CD14-positive monocyte (primary cell): ENCODE measurements at regions not wholly inside any gene's neighbourhood (a gene's known extent, or its start where the extent isn't known, plus 50 kb on each side); places are given as distances from the start of the nearest gene placed in this dataset.

ENCODE experiments used
- DNase-seq, 3 donors: peaks; one replicate each; pipeline ENCODE4 v3.0.0-alpha.2; 2011 to 2022
- H2AFZ ChIP-seq: 2 replicates; pipeline ENCODE4 v1.6.0; 2012; ENCODE audit warnings: mild to moderate bottlenecking, low read depth, low read length, inconsistent platforms; ENCODE audit not compliant: insufficient read depth, poor library complexity, severe bottlenecking
- H3K27ac ChIP-seq, 2 donors: 1 replicate in 1 of 2; 2 replicates in 1 of 2; pipeline ENCODE4 v1.5.1; 2012 to 2013; ENCODE audit warnings: low read length in 2 of 2, control low read depth in 1 of 2, inconsistent platforms in 1 of 2, low read depth in 1 of 2, mild to moderate bottlenecking in 1 of 2
- H3K27me3 ChIP-seq, 2 donors: one replicate each; pipeline versions ENCODE4 v1.6.0 to v1.6.1; 2011 to 2013; ENCODE audit warnings: low read length in 2 of 2; ENCODE audit not compliant: control insufficient read depth in 2 of 2, insufficient read depth in 2 of 2
- H3K36me3 ChIP-seq, 2 donors: replicated peaks in 1 of 2; 1 replicate in 1 of 2; 2 replicates in 1 of 2; pipeline versions ENCODE4 v1.5.1 to v1.6.1; 2012 to 2013; ENCODE audit warnings: low read length in 2 of 2, control low read depth in 1 of 2, inconsistent platforms in 1 of 2, mild to moderate bottlenecking in 1 of 2; ENCODE audit not compliant: insufficient read depth in 2 of 2, control insufficient read depth in 1 of 2
- H3K4me1 ChIP-seq, 2 donors: 1 replicate in 1 of 2; 2 replicates in 1 of 2; pipeline versions ENCODE4 v1.5.1 to v1.6.1; 2012 to 2013; ENCODE audit warnings: low read length in 2 of 2, control low read depth in 1 of 2, inconsistent platforms in 1 of 2, mild to moderate bottlenecking in 1 of 2, moderate library complexity in 1 of 2; ENCODE audit not compliant: insufficient read depth in 2 of 2, control insufficient read depth in 1 of 2
- H3K4me2 ChIP-seq: replicated peaks from 2 replicates; pipeline ENCODE3; 2012; ENCODE audit warnings: low read length, moderate library complexity, mild to moderate bottlenecking; ENCODE audit not compliant: poor library complexity, severe bottlenecking; ENCODE audit errors: extremely low read depth
- H3K4me3 ChIP-seq, 3 experiments: fragments of 200-600 bp in 1 of 3; sonication (generic) in 1 of 3; replicated peaks in 1 of 3; 1 replicate in 2 of 3; 2 replicates in 1 of 3; pipeline ENCODE4 v1.5.1; 2011 to 2013; ENCODE audit warnings: low read length in 3 of 3, mild to moderate bottlenecking in 3 of 3, control low read depth in 2 of 3, low read depth in 2 of 3, inconsistent platforms in 1 of 3, moderate library complexity in 1 of 3
- H3K79me2 ChIP-seq: 2 replicates; pipeline ENCODE4 v1.6.0; 2012; ENCODE audit warnings: mild to moderate bottlenecking, control low read depth, inconsistent platforms, low read length, moderate library complexity; ENCODE audit not compliant: insufficient read depth
- H3K9ac ChIP-seq: 2 replicates; pipeline ENCODE4 v1.6.0; 2017; ENCODE audit warnings: low read length, mild to moderate bottlenecking; ENCODE audit not compliant: insufficient read depth, poor library complexity, severe bottlenecking
- H3K9me3 ChIP-seq, 2 donors: replicated peaks in 1 of 2; 1 replicate in 1 of 2; 2 replicates in 1 of 2; pipeline versions ENCODE4 v1.5.1 to v1.6.1; 2012 to 2013; ENCODE audit warnings: low read length in 2 of 2, control low read depth in 1 of 2; ENCODE audit not compliant: control insufficient read depth in 1 of 2, insufficient read depth in 1 of 2
- H4K20me1 ChIP-seq: 2 replicates; pipeline ENCODE4 v1.6.0; 2012; ENCODE audit warnings: mild to moderate bottlenecking, low read length, control low read depth, moderate library complexity; ENCODE audit not compliant: insufficient read depth
- H3K27ac Mint-ChIP-seq, 7 donors: one replicate each; pipeline ENCODE4 v1.8.0; 2020; ENCODE audit warnings: mild to moderate bottlenecking in 7 of 7, mixed read lengths in 7 of 7, moderate library complexity in 6 of 7, inconsistent platforms in 2 of 7
- H3K27me3 Mint-ChIP-seq, 3 donors: one replicate each; pipeline ENCODE4 v1.8.0; 2021 to 2022; ENCODE audit warnings: low read depth in 3 of 3, mild to moderate bottlenecking in 3 of 3, mixed read lengths in 3 of 3, moderate library complexity in 3 of 3, inconsistent platforms in 1 of 3
- H3K36me3 Mint-ChIP-seq, 2 donors: one replicate each; pipeline ENCODE4 v1.8.0; 2020; ENCODE audit warnings: mixed read lengths in 2 of 2, inconsistent platforms in 1 of 2, mild to moderate bottlenecking in 1 of 2
- H3K4me1 Mint-ChIP-seq: one replicate; pipeline ENCODE4 v1.8.0; 2020; ENCODE audit warnings: mild to moderate bottlenecking, mixed read lengths
- H3K4me3 Mint-ChIP-seq, 2 donors: one replicate each; pipeline ENCODE4 v1.8.0; 2020; ENCODE audit warnings: mild to moderate bottlenecking in 2 of 2, mixed read lengths in 2 of 2, moderate library complexity in 1 of 2
- H3K9me3 Mint-ChIP-seq, 7 donors: one replicate each; pipeline ENCODE4 v1.8.0; 2020 to 2022; ENCODE audit warnings: mixed read lengths in 7 of 7, mild to moderate bottlenecking in 6 of 7, moderate library complexity in 6 of 7, inconsistent platforms in 2 of 7
- WGBS: methylation state at CpG from one replicate; pipeline ENCODE4 v1.1.5; 2013; ENCODE audit warnings: missing lambda C conversion rate; ENCODE audit not compliant: insufficient coverage; 5-methylcytosine and 5-hydroxymethylcytosine counted together
- intact Hi-C, 2 donors: fragments of 100-400 bp; cut with micrococcal nuclease; formaldehyde crosslinking; loops; one replicate each; pipeline versions ENCODE4 v1.15.0 to v1.15.1; 2023
- TF ChIP-seq, protein P1 (sequence below): fragments of 200-600 bp; IDR thresholded peaks from one replicate; pipeline ENCODE4 v1.8.0; 2022; ENCODE audit warnings: antibody characterized with exemption, mild to moderate bottlenecking

DNA sequence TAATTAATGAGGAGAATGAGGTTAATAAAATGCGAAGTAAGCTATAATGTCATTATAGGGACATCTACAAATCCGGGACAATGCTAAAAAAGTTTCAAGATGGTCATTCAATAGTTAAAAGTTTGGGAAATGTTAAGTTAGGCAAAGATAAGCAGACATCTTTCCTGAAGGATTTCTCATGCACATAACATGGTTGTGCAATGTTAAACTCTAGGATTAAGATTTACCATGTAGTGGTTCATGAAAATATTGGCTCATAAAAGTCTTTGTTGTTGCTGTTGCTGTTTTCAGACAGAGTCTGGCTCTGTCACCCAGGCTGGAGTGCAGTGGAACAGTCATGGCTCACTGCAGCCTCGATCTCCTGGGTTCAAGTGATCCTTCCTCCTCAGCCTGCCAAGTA lies 751.5 kb upstream of the CCDC179 start:
- Histone ChIP-seq H3K79me2 (no peaks in the 10 kb centered on the region), H3K27me3 (no peaks in the 10 kb centered on the region), H3K36me3 (no peaks in the 10 kb centered on the region), H3K4me2 (no peak overlapping the region), H2AFZ (no peak overlapping the region), H3K9ac (no peak overlapping the region), H3K4me1 (no peaks in the 10 kb centered on the region), H4K20me1 (no peaks in the 10 kb centered on the region), H3K9me3 (no peaks in the 10 kb centered on the region), H3K4me3 (no peak overlapping the region), H3K27ac (no peak overlapping the region)
- Mint-ChIP-seq H3K36me3 (no peaks in the 10 kb centered on the region), H3K27me3 (peaks cover 0 to 1% (median 0%) of the 10 kb centered on the region in 3 donors), H3K9me3 (peaks cover 0 to 3% (median 2%) of the 10 kb centered on the region in 7 donors), H3K4me3 (no peak overlapping the region), H3K27ac (no peak overlapping the region), H3K4me1 (no peaks in the 10 kb centered on the region)
- WGBS: no CpG with 5 or more reads among the region's 3 CpGs
- intact Hi-C loops: no loop called here
- TF ChIP-seq, protein P1, sequence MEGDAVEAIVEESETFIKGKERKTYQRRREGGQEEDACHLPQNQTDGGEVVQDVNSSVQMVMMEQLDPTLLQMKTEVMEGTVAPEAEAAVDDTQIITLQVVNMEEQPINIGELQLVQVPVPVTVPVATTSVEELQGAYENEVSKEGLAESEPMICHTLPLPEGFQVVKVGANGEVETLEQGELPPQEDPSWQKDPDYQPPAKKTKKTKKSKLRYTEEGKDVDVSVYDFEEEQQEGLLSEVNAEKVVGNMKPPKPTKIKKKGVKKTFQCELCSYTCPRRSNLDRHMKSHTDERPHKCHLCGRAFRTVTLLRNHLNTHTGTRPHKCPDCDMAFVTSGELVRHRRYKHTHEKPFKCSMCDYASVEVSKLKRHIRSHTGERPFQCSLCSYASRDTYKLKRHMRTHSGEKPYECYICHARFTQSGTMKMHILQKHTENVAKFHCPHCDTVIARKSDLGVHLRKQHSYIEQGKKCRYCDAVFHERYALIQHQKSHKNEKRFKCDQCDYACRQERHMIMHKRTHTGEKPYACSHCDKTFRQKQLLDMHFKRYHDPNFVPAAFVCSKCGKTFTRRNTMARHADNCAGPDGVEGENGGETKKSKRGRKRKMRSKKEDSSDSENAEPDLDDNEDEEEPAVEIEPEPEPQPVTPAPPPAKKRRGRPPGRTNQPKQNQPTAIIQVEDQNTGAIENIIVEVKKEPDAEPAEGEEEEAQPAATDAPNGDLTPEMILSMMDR: no peak
- DNase-seq: no peak

DNA sequence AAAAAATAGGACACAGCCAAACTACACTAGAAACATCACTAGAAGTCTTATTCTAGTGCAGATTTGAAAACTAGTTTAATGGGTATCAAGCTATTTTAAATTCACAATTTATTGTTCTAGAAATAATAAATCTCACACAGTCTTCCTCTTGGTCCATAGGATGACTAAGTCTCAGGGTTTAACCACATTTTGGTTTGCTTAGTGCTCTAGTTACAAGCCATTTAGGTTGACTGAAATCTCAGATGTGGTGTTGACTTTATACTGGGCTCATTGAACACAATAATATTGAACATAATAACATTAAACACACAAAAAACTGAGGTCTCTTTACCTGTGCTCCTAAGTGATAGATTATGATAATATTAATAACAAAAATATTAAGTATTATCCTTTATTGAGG lies 760.3 kb upstream of the CCDC179 start:
- Histone ChIP-seq H3K4me3 (no peak overlapping the region), H3K79me2 (no peaks in the 10 kb centered on the region), H3K4me2 (no peak overlapping the region), H2AFZ (no peak overlapping the region), H4K20me1 (no peaks in the 10 kb centered on the region), H3K27me3 (no peaks in the 10 kb centered on the region), H3K9ac (no peak overlapping the region), H3K9me3 (no peaks in the 10 kb centered on the region), H3K4me1 (no peaks in the 10 kb centered on the region), H3K36me3 (no peaks in the 10 kb centered on the region), H3K27ac (no peak overlapping the region)
- H3K36me3 Mint-ChIP-seq: no peaks in the 10 kb centered on the region
- TF ChIP-seq, protein P1: no peak
- DNase-seq: no peak
- H3K27me3 Mint-ChIP-seq: peaks cover 0 to 1% (median 0%) of the 10 kb centered on the region in 3 donors
- no peak overlapping the region for H3K4me3 Mint-ChIP-seq
- no peak overlapping the region for H3K27ac Mint-ChIP-seq
- H3K4me1 Mint-ChIP-seq: no peaks in the 10 kb centered on the region
- peaks cover 0 to 3% (median 2%) of the 10 kb centered on the region in 7 donors for H3K9me3 Mint-ChIP-seq
- intact Hi-C loops: no loop called here
